Transverse colon (tissue), 4 donors: ENCODE measurements at regions not wholly inside any gene's neighbourhood (a gene's known extent, or its start where the extent isn't known, plus 50 kb on each side); places are given as distances from the start of the nearest gene placed in this dataset.

ENCODE experiments used
- DNase-seq: peaks from one replicate; pipeline ENCODE4 v3.0.0-alpha.2; 2019
- H3K27ac ChIP-seq, 4 donors: fragments of 200-600 bp; sonication (generic); 2 replicates each; pipeline ENCODE4 v1.5.1; 2016 to 2018; ENCODE audit warnings: inconsistent platforms in 4 of 4
- H3K27me3 ChIP-seq: fragments of 200-600 bp; sonication (generic); 2 replicates; pipeline ENCODE4 v1.5.1; 2017; ENCODE audit warnings: inconsistent platforms
- H3K36me3 ChIP-seq, 4 donors: fragments of 200-600 bp; sonication (generic); 2 replicates each; pipeline ENCODE4 v1.5.1; 2017 to 2019; ENCODE audit warnings: inconsistent platforms in 4 of 4
- H3K4me1 ChIP-seq, 4 donors: fragments of 200-600 bp; sonication (generic); 2 replicates each; pipeline ENCODE4 v1.5.1; 2017 to 2020; ENCODE audit warnings: inconsistent platforms in 4 of 4
- H3K4me3 ChIP-seq, 4 donors: fragments of 200-600 bp; sonication (generic); 1 replicate in 1 of 4; 2 replicates in 3 of 4; pipeline versions ENCODE4 v1.5.1 to v1.6.1; 2017 to 2019; ENCODE audit warnings: inconsistent platforms in 4 of 4
- H3K9me3 ChIP-seq, 2 donors: fragments of 200-600 bp; sonication (generic); 2 replicates each; pipeline ENCODE4 v1.5.1; 2017 to 2019; ENCODE audit warnings: inconsistent platforms in 2 of 2
- EP300 ChIP-seq: sonication (generic); formaldehyde crosslinking; IDR thresholded peaks from one replicate; pipeline ENCODE4 v1.6.1; 2017; ENCODE audit warnings: antibody characterized with exemption, low read depth
- POLR2A ChIP-seq: fragments of 450-650 bp; IDR thresholded peaks from one replicate; pipeline ENCODE4 v1.6.1; 2016; ENCODE audit warnings: antibody characterized with exemption, mild to moderate bottlenecking, moderate library complexity
- POLR2AphosphoS5 ChIP-seq, 3 donors: sonication (generic); formaldehyde crosslinking; IDR thresholded peaks; one replicate each; pipeline ENCODE4 v1.6.1; 2016; ENCODE audit warnings: antibody characterized with exemption in 3 of 3
- WGBS, 2 donors: methylation state at CpG; one replicate each; pipeline ENCODE4 v1.1.5; 2018; ENCODE audit warnings: low coverage in 1 of 2; 5-methylcytosine and 5-hydroxymethylcytosine counted together
- in situ Hi-C, 4 donors: fragments of 200-750 bp; cut with MboI; loops; one replicate each; pipeline versions ENCODE4 v1.15.0 to v1.15.1; 2017; ENCODE audit warnings: low sequenced_read_pairs in 3 of 4, low pct_ligation_motif_present in 1 of 4, low pct_unique_long_range_greater_than_20kb in 1 of 4
- intact Hi-C: fragments of 100-400 bp; cut with DNase I; formaldehyde crosslinking; loops from one replicate; pipeline ENCODE4 v1.15.1; 2023; ENCODE audit warnings: low total_unique reads
- TF ChIP-seq, protein P1 (sequence below), 5 experiments: fragments of 200-600 bp in 3 of 5; fragments of 450-650 bp in 2 of 5; sonication (generic) in 3 of 5; IDR thresholded peaks; 1 replicate in 2 of 5; 2 replicates in 3 of 5; pipeline ENCODE4 v1.5.1; 2016 to 2017; ENCODE audit warnings: antibody characterized with exemption in 5 of 5, inconsistent platforms in 3 of 5, mild to moderate bottlenecking in 2 of 5, moderate library complexity in 1 of 5

DNA sequence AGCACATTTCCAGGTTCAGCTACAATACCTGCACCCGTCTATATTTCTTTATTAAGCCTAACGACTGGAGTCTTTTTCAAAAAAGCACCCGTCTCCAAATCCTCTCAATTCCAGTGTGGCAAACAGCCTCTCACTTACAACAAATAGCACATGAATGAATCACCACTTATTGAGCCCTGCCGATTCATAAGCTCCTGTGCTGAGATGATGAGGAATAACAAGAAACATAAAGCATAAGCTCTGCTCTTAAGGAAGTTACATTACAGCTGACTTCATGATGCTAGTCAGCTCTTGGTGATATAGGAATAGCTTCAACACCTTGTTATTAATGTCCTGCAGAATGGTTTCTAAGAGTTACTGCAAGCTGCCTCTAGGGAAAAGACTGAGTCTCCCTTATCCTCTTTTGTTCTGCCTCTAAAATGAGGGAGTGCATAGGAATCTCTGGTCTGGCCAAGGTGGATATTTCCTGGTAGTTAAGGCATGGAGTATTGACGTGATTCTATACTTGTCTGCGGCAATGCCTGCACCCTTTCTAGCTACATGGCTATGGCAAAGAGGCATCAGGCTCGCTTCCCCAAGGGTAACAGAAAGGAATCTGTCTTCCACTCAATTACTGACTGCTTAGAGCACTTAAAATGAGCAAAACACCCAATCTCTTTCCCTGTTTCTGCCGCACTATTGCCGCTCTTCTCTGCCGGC is 195.7 kb downstream of the KLF12 start:
- TF ChIP-seq POLR2AphosphoS5 (IDR thresholded peaks at IDR 0.05) = no peak
- TF ChIP-seq, protein P1, sequence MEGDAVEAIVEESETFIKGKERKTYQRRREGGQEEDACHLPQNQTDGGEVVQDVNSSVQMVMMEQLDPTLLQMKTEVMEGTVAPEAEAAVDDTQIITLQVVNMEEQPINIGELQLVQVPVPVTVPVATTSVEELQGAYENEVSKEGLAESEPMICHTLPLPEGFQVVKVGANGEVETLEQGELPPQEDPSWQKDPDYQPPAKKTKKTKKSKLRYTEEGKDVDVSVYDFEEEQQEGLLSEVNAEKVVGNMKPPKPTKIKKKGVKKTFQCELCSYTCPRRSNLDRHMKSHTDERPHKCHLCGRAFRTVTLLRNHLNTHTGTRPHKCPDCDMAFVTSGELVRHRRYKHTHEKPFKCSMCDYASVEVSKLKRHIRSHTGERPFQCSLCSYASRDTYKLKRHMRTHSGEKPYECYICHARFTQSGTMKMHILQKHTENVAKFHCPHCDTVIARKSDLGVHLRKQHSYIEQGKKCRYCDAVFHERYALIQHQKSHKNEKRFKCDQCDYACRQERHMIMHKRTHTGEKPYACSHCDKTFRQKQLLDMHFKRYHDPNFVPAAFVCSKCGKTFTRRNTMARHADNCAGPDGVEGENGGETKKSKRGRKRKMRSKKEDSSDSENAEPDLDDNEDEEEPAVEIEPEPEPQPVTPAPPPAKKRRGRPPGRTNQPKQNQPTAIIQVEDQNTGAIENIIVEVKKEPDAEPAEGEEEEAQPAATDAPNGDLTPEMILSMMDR (IDR thresholded peaks at IDR 0.05) = no peak
- no peak for TF ChIP-seq EP300
- TF ChIP-seq POLR2A = no peak
- Histone ChIP-seq H3K27ac (no peak overlapping the region), H3K36me3 (no peaks in the 10 kb centered on the region), H3K4me3 (no peak overlapping the region), H3K9me3 (no peaks in the 10 kb centered on the region), H3K4me1 (no peaks in the 10 kb centered on the region), H3K27me3 (no peaks in the 10 kb centered on the region)
- intact Hi-C loops (no loop called here), in situ Hi-C loops (no loop called here)
- 53 to 87% methylated on average over 4 to 10 of the region's 10 CpGs for WGBS, 2 donors
- no peak for DNase-seq

DNA sequence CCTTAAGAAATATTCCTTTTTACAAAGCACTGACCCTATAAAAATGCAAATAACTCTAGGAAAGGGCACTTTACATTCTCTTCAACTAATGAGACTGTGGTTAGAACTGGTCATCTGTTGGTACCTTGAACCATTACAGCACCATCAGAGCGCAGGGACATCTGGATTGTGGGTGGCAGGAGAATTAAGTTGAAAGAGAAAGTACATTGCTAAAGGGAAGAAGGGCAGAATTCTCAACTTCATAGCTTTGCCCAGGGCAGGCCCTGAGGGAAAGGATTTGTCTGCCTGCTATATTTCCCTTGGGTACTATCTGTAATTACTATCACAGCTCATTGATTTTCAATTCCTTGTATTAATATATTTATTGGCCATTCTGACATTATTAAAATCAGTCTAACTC is 196.8 kb downstream of the KLF12 start:
- no peaks in the 10 kb centered on the region for H3K36me3 ChIP-seq
- H3K4me1 ChIP-seq = no peaks in the 10 kb centered on the region
- 98% methylated on average over 1 of the region's 1 CpG; no CpG with 5 or more reads in 1 of the 2 donors for WGBS, 2 donors
- H3K9me3 ChIP-seq = no peaks in the 10 kb centered on the region
- in situ Hi-C loops = no loop called here
- DNase-seq = no peak
- no peaks in the 10 kb centered on the region for H3K27me3 ChIP-seq
- no peak overlapping the region for H3K27ac ChIP-seq
- H3K4me3 ChIP-seq = no peak overlapping the region
- TF ChIP-seq POLR2AphosphoS5 (IDR thresholded peaks at IDR 0.05) (no peak), EP300 (no peak), POLR2A (no peak)
- TF ChIP-seq, protein P1 (IDR thresholded peaks at IDR 0.05) = no peak
- intact Hi-C loops = no loop called here

DNA sequence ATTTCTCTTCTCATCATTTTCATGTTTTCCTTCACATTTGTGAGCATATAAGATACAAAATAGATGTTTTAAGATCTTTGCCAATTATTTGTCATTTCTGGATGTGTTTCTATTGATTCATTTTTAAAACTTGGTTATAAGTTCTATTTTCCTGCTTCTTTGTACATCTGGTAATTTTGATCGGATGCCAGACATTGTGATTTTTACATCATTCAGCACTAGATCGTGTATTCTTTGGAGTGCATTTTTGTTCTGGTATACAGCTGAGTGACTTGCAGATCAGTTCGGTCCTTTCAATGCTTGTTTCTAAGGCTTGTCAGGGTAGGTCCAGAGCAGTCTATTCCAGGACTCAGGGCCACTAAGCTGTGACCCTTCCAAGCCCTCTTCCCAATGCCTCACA is 198.2 kb downstream of the KLF12 start:
- no peaks in the 10 kb centered on the region for H3K4me1 ChIP-seq
- TF ChIP-seq, protein P1 (IDR thresholded peaks at IDR 0.05) = no peak
- TF ChIP-seq POLR2A = no peak
- TF ChIP-seq EP300 = no peak
- TF ChIP-seq POLR2AphosphoS5 (IDR thresholded peaks at IDR 0.05) = no peak
- H3K27me3 ChIP-seq = no peaks in the 10 kb centered on the region
- H3K27ac ChIP-seq = no peak overlapping the region
- no peaks in the 10 kb centered on the region for H3K36me3 ChIP-seq
- no peak for DNase-seq
- WGBS, 2 donors = 94 to 100% methylated on average over 2 to 3 of the region's 3 CpGs
- no peak overlapping the region for H3K4me3 ChIP-seq
- H3K9me3 ChIP-seq = no peaks in the 10 kb centered on the region
- in situ Hi-C loops = no loop called here
- intact Hi-C loops = no loop called here

DNA sequence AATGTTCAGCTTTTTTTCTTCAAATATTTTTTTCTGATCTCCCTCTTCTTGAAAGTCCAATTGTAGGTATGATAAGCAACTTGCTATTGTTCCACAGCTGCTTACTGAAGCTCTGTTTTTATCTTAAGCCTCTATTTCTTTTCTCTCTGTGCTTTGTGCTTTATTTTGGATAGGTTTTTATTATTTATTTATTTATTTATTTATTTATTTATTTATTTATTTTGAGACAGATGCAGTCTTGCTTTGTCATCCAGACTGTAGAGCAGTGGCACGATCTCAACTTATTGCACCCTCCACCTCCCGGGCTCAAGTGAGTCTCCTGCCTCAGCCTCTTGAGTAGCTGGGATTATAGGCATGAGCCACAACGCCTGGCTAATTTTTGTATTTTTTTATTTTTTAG is 199.4 kb downstream of the KLF12 start:
- no peak for DNase-seq
- Histone ChIP-seq H3K36me3 (no peaks in the 10 kb centered on the region), H3K4me1 (no peaks in the 10 kb centered on the region), H3K4me3 (no peak overlapping the region), H3K27ac (no peak overlapping the region), H3K27me3 (no peaks in the 10 kb centered on the region), H3K9me3 (no peaks in the 10 kb centered on the region)
- WGBS, 2 donors = 93 to 95% methylated on average over 3 of the region's 3 CpGs
- TF ChIP-seq, protein P1 (IDR thresholded peaks at IDR 0.05) = no peak
- TF ChIP-seq POLR2A (no peak), POLR2AphosphoS5 (IDR thresholded peaks at IDR 0.05) (no peak), EP300 (no peak)
- intact Hi-C loops = no loop called here
- in situ Hi-C loops = no loop called here
